Osteoblast (primary cell): ENCODE measurements at regions not wholly inside any gene's neighbourhood (a gene's known extent, or its start where the extent isn't known, plus 50 kb on each side); places are given as distances from the start of the nearest gene placed in this dataset.

Experiments
- DNase-seq: peaks from one replicate; pipeline ENCODE4 v3.0.0; 2011; ENCODE audit warnings: low spot score, mixed read lengths; ENCODE audit not compliant: insufficient read length; ENCODE audit errors: missing footprints
- H2AFZ ChIP-seq: 2 replicates; pipeline ENCODE4 v1.6.0; 2011; ENCODE audit warnings: mild to moderate bottlenecking, low read length
- H3K27ac ChIP-seq: 2 replicates; pipeline ENCODE4 v1.5.1; 2011; ENCODE audit warnings: mild to moderate bottlenecking, low read depth, low read length, moderate library complexity
- H3K27me3 ChIP-seq: 2 replicates; pipeline ENCODE4 v1.6.0; 2012; ENCODE audit warnings: mild to moderate bottlenecking, control low read depth, inconsistent platforms, low read length, moderate library complexity; ENCODE audit not compliant: insufficient read depth
- H3K36me3 ChIP-seq: 2 replicates; pipeline ENCODE4 v1.5.1; 2011; ENCODE audit warnings: mild to moderate bottlenecking, low read length, control low read depth, moderate library complexity; ENCODE audit not compliant: insufficient read depth
- H3K4me1 ChIP-seq: 2 replicates; pipeline ENCODE4 v1.5.1; 2011; ENCODE audit warnings: mild to moderate bottlenecking, low read length, control low read depth, moderate library complexity; ENCODE audit not compliant: insufficient read depth
- H3K4me2 ChIP-seq: 2 replicates; pipeline ENCODE4 v1.6.0; 2011; ENCODE audit warnings: mild to moderate bottlenecking, low read length; ENCODE audit not compliant: insufficient read depth
- H3K4me3 ChIP-seq: fragments of 200-600 bp; sonication (generic); 3 replicates; pipeline ENCODE4 v1.5.1; 2012; ENCODE audit warnings: mild to moderate bottlenecking, low read length, inconsistent platforms; ENCODE audit not compliant: insufficient read depth
- H3K79me2 ChIP-seq: 2 replicates; pipeline ENCODE4 v1.6.0; 2012; ENCODE audit warnings: mild to moderate bottlenecking, low read length, control low read depth, inconsistent platforms; ENCODE audit not compliant: insufficient read depth
- H3K9me3 ChIP-seq: 2 replicates; pipeline ENCODE4 v1.5.1; 2011; ENCODE audit warnings: low read depth, low read length, control low read depth
- H4K20me1 ChIP-seq: 2 replicates; pipeline ENCODE4 v1.6.0; 2012; ENCODE audit warnings: mild to moderate bottlenecking, low read length, control low read depth; ENCODE audit not compliant: insufficient read depth
- TF ChIP-seq, protein P1 (sequence below): IDR thresholded peaks from 2 replicates; pipeline ENCODE4 v1.5.1; 2011; ENCODE audit warnings: mild to moderate bottlenecking, low read depth, low read length, moderate library complexity; ENCODE audit errors: extremely low read depth

DNA sequence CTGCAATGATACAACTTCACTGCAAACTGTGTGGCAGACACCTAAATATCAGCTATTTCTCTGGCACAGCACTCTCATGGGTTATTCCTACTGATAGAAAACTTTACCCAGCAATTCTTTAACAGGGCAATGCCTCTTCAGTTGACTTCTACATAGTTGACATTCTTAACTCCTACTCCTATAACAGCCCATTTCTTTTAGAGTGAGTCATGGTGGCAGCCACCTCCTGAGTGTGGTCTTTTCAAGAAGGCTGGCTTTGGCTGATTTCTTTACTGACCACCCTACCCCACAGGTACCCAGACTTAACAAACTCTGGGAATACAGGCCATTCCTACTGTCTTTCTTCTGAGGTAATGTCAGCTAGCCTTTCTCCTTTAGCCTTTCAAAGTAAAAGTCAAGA, 805.8 kb upstream of the ADGRL2 start:
- Histone ChIP-seq H3K4me1 (no peaks in the 10 kb centered on the region), H2AFZ (no peak overlapping the region), H3K36me3 (no peaks in the 10 kb centered on the region), H3K9me3 (no peaks in the 10 kb centered on the region), H3K27me3 (no peaks in the 10 kb centered on the region), H3K4me2 (no peak overlapping the region), H3K4me3 (no peak overlapping the region), H3K79me2 (no peaks in the 10 kb centered on the region), H4K20me1 (no peaks in the 10 kb centered on the region), H3K27ac (no peak overlapping the region)
- DNase-seq, result no peak
- TF ChIP-seq, protein P1, sequence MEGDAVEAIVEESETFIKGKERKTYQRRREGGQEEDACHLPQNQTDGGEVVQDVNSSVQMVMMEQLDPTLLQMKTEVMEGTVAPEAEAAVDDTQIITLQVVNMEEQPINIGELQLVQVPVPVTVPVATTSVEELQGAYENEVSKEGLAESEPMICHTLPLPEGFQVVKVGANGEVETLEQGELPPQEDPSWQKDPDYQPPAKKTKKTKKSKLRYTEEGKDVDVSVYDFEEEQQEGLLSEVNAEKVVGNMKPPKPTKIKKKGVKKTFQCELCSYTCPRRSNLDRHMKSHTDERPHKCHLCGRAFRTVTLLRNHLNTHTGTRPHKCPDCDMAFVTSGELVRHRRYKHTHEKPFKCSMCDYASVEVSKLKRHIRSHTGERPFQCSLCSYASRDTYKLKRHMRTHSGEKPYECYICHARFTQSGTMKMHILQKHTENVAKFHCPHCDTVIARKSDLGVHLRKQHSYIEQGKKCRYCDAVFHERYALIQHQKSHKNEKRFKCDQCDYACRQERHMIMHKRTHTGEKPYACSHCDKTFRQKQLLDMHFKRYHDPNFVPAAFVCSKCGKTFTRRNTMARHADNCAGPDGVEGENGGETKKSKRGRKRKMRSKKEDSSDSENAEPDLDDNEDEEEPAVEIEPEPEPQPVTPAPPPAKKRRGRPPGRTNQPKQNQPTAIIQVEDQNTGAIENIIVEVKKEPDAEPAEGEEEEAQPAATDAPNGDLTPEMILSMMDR, result no peak

DNA sequence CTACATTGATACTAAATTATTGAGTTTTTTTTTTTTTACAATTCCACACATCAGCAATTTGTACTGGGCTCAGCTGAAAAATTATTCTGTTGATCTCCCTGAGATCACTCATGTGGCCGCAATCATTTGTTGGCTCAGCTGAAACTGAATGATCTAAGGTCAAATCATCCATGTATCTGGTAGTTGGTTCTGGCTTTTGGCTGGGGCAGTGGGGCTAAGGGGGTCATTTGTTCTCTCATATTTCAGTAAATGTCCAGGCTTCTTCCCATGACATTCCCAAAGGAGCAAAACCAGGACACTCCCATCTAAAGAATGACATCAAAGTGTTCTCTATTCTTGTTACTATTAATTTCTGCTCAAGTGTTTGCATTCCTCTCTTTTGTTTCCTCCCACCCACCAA, 806.7 kb upstream of the ADGRL2 start:
- Histone ChIP-seq H4K20me1 (no peaks in the 10 kb centered on the region), H3K27me3 (no peaks in the 10 kb centered on the region), H3K4me2 (no peak overlapping the region), H2AFZ (no peak overlapping the region), H3K36me3 (no peaks in the 10 kb centered on the region), H3K4me3 (no peak overlapping the region), H3K79me2 (no peaks in the 10 kb centered on the region), H3K27ac (no peak overlapping the region), H3K9me3 (no peaks in the 10 kb centered on the region), H3K4me1 (no peaks in the 10 kb centered on the region)
- TF ChIP-seq, protein P1, result no peak
- DNase-seq, result no peak

- Histone ChIP-seq H3K79me2 (no peaks in the 10 kb centered on the region), H3K27ac (no peak overlapping the region), H3K4me2 (no peak overlapping the region), H3K27me3 (no peaks in the 10 kb centered on the region), H4K20me1 (no peaks in the 10 kb centered on the region), H3K36me3 (no peaks in the 10 kb centered on the region), H3K4me1 (no peaks in the 10 kb centered on the region), H3K9me3 (no peaks in the 10 kb centered on the region), H3K4me3 (no peak overlapping the region), H2AFZ (no peak overlapping the region)
- DNase-seq, result no peak
- TF ChIP-seq, protein P1, result no peak
Observed at GRCh38 chr1:80993154-80993980, 807.4 kb upstream of the ADGRL2 start.

- no peak overlapping the region for H3K27ac ChIP-seq
- TF ChIP-seq, protein P1, result no peak
- H4K20me1 ChIP-seq, result no peaks in the 10 kb centered on the region
- H3K4me2 ChIP-seq, result no peak overlapping the region
- H3K27me3 ChIP-seq, result no peaks in the 10 kb centered on the region
- no peak for DNase-seq
- no peak overlapping the region for H3K4me3 ChIP-seq
- H3K4me1 ChIP-seq, result no peaks in the 10 kb centered on the region
- H3K36me3 ChIP-seq, result no peaks in the 10 kb centered on the region
- H3K79me2 ChIP-seq, result no peaks in the 10 kb centered on the region
- H3K9me3 ChIP-seq, result no peaks in the 10 kb centered on the region
- H2AFZ ChIP-seq, result no peak overlapping the region
Observed at GRCh38 chr1:80989455-80989854, 811.3 kb upstream of the ADGRL2 start.
